ENCODE measurements at regions not wholly inside any gene's neighbourhood (a gene's known extent, or its start where the extent isn't known, plus 50 kb on each side); places are given as distances from the start of the nearest gene placed in this dataset.

DNA sequence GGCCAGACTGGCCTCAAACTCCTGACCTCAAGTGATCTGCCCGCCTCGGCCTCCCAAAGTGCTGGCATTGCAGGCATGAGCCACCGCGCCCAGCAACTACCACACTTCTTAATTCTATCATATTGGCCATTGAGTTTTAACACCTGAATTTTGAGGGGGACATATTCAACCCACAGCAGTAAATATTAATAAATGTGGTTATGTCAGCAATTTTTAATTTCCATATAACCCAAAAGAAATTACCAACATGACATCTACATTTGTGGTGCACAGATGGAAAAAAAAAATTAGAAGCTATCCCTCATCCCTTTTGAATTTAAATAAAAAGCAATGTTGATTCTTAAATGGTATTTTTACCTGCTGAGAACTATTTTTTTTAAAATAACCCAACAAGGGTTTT, 88.7 kb downstream of the SLITRK6 start:
- TF ChIP-seq POLR2A (IDR thresholded peaks at IDR 0.05; ENCODE audit: low read length) (no peak), GATA1 (IDR thresholded peaks at IDR 0.05; ENCODE audit: low read depth, low read length) (no peak)

Measured in erythroblast (primary cell).